ENCODE measurements at regions not wholly inside any gene's neighbourhood (a gene's known extent, or its start where the extent isn't known, plus 50 kb on each side); places are given as distances from the start of the nearest gene placed in this dataset.

GRCh38 chr12:111064154-111064553 is 143.8 kb upstream of the MYL2 start:
- TF ChIP-seq CTCF (IDR thresholded peaks at IDR 0.05; ENCODE audit: control extremely low read depth, extremely low read depth, low read depth, missing control alignments) = no peak
- no peak for DNase-seq (ENCODE audit: extremely low spot score)
- POLR2A ChIA-PET = no interaction called here
- CTCF ChIA-PET = no interaction called here

- TF ChIP-seq CTCF (IDR thresholded peaks at IDR 0.05; ENCODE audit: control extremely low read depth, extremely low read depth, low read depth, missing control alignments) = no peak
- CTCF ChIA-PET = no interaction called here
- POLR2A ChIA-PET = no interaction called here
- no peak for DNase-seq (ENCODE audit: extremely low spot score)
Measured at GRCh38 chr12:111063295-111064026, 143.1 kb upstream of the MYL2 start.

DNA sequence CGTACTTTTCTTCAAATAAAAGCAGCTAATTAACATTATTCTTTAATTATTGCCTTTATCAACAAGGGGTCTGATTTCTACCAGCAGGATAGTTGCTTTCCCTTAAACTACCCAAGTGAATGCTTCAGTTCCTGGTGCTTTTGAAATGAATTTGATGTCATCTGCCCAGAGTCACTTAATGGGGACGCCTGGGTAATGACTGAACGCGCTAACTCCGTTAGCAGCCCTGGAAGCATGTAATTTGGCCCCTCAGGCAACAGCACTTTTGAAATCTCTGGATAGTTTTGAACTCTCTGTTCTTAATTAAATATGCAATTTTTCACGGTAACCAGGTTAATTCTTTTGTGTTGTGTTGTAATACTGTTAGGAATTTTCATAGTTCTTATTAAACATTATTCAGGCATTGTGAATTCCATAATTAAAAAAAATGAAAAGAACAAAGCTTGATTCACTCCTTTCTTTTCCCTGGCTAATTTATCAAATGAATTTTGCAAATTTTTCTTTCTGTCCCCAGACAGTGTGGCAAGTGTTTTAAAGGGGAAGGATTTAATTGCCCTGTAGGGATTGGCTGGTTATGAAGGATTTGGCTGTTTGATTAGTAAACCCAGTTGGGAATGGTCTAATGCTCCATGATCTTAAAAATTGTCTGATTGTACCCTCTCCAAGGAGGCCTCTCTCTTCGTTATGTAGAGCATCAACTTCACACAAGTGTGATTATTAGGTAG is 137.5 kb upstream of the MYL2 start:
- no peak for TF ChIP-seq CTCF (IDR thresholded peaks at IDR 0.05; ENCODE audit: control extremely low read depth, extremely low read depth, low read depth, missing control alignments)
- ChIA-PET POLR2A (no interaction called here), CTCF (no interaction called here)
- no peak for DNase-seq (ENCODE audit: extremely low spot score)

- ChIA-PET CTCF (no interaction called here), POLR2A (no interaction called here)
- TF ChIP-seq CTCF (IDR thresholded peaks at IDR 0.05; ENCODE audit: control extremely low read depth, extremely low read depth, low read depth, missing control alignments) = no peak
- DNase-seq (ENCODE audit: extremely low spot score) = peak; percentile 68
Measured at GRCh38 chr12:111056618-111057521, 136.5 kb upstream of the MYL2 start.

DNA sequence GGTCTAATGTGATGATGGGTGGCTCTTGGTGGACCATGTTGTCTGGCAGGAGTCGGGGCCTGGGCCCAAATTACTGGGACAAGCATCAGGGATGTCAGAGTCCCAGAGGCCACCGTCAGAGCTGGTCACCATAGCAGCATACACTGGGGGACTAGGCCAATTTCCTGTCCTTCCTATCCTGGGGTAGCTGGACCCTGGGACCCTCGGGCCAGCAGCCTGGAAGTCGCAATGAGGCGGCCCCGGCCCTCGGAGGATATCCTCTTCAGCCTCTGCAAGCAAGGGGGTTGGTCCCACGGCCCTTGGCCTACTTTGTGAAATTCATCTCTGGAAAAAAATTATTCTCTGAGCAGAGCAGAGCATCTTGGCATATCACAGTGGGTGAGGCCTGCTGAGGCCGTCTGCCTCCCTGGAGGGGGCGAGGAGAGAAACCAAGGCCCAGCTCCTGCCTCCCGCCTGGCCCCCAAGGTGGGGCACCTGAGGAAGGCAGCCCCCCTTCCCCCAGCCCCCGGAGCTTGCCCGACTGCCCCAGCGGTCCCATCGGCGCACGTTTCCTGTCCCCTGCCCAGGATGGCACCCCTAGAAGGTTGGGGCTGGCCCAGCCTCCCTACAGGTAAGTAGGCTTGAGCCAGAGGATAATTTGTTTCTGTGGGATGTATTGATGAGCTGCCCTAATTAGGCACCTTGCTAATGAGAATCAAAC is 135.0 kb upstream of the MYL2 start:
- ChIA-PET CTCF (interaction anchor here (1.1 kb wide), 2 partner anchors 20 to 31 kb away, joined by 3 to 4 read pairs; no protein-coding TSS in a partner anchor), POLR2A (interaction anchor here (0.6 kb wide), 1 partner anchor 740 kb away, joined by 3 read pairs; no protein-coding TSS in a partner anchor)
- TF ChIP-seq CTCF (IDR thresholded peaks at IDR 0.05; ENCODE audit: control extremely low read depth, extremely low read depth, low read depth, missing control alignments) = no peak
- DNase-seq (ENCODE audit: extremely low spot score) = no peak

- TF ChIP-seq CTCF (IDR thresholded peaks at IDR 0.05; ENCODE audit: control extremely low read depth, extremely low read depth, low read depth, missing control alignments) = no peak
- DNase-seq (ENCODE audit: extremely low spot score) = no peak
- CTCF ChIA-PET = no interaction called here
- POLR2A ChIA-PET = no interaction called here
Measured at GRCh38 chr12:111048991-111049390, 128.6 kb upstream of the MYL2 start.

Measured in GM10248 (cell line).